ENCODE measurements at regions not wholly inside any gene's neighbourhood (a gene's known extent, or its start where the extent isn't known, plus 50 kb on each side); places are given as distances from the start of the nearest gene placed in this dataset.

DNA sequence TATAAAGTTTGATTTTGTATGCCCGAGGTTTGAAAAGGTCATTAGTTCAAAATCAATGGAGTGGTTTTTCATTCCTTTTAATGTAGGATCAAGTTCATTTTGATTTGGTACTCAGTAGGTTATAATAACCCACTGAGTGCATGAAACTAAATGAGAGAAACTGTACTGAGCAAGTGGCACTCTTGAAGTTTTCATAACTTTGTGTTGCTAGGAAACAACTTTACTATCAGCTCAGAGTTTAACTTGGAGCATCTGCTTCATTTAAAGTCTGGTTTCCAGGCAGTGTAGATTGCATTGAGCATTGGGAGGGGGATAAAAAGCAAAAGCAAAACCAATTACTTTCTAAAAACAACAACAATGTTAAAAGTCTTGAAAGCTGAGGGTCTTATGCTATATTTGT, 1361.6 kb upstream of the CHAC2 start:
- TF ChIP-seq EZH2 (IDR thresholded peaks at IDR 0.05; ENCODE audit: low read depth, unreplicated experiment): no peak
- TF ChIP-seq, protein P1, sequence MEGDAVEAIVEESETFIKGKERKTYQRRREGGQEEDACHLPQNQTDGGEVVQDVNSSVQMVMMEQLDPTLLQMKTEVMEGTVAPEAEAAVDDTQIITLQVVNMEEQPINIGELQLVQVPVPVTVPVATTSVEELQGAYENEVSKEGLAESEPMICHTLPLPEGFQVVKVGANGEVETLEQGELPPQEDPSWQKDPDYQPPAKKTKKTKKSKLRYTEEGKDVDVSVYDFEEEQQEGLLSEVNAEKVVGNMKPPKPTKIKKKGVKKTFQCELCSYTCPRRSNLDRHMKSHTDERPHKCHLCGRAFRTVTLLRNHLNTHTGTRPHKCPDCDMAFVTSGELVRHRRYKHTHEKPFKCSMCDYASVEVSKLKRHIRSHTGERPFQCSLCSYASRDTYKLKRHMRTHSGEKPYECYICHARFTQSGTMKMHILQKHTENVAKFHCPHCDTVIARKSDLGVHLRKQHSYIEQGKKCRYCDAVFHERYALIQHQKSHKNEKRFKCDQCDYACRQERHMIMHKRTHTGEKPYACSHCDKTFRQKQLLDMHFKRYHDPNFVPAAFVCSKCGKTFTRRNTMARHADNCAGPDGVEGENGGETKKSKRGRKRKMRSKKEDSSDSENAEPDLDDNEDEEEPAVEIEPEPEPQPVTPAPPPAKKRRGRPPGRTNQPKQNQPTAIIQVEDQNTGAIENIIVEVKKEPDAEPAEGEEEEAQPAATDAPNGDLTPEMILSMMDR (conservative IDR thresholded peaks at IDR 0.05; ENCODE audit: low read depth in 2 of 2): no peak
- no peak for TF ChIP-seq CREB1 (CRISPR knock-in tag; IDR thresholded peaks at IDR 0.05; ENCODE audit: low read depth)
- TF ChIP-seq, protein P2, sequence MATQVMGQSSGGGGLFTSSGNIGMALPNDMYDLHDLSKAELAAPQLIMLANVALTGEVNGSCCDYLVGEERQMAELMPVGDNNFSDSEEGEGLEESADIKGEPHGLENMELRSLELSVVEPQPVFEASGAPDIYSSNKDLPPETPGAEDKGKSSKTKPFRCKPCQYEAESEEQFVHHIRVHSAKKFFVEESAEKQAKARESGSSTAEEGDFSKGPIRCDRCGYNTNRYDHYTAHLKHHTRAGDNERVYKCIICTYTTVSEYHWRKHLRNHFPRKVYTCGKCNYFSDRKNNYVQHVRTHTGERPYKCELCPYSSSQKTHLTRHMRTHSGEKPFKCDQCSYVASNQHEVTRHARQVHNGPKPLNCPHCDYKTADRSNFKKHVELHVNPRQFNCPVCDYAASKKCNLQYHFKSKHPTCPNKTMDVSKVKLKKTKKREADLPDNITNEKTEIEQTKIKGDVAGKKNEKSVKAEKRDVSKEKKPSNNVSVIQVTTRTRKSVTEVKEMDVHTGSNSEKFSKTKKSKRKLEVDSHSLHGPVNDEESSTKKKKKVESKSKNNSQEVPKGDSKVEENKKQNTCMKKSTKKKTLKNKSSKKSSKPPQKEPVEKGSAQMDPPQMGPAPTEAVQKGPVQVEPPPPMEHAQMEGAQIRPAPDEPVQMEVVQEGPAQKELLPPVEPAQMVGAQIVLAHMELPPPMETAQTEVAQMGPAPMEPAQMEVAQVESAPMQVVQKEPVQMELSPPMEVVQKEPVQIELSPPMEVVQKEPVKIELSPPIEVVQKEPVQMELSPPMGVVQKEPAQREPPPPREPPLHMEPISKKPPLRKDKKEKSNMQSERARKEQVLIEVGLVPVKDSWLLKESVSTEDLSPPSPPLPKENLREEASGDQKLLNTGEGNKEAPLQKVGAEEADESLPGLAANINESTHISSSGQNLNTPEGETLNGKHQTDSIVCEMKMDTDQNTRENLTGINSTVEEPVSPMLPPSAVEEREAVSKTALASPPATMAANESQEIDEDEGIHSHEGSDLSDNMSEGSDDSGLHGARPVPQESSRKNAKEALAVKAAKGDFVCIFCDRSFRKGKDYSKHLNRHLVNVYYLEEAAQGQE (IDR thresholded peaks at IDR 0.05; ENCODE audit: unreplicated experiment): no peak
- TF ChIP-seq EZH2phosphoT487 (IDR thresholded peaks at IDR 0.05; ENCODE audit: unreplicated experiment): no peak
- TF ChIP-seq JUNB (IDR thresholded peaks at IDR 0.05; ENCODE audit: unreplicated experiment): no peak
- no peak for TF ChIP-seq POLR2AphosphoS5 (IDR thresholded peaks at IDR 0.05; ENCODE audit: low read depth)
- TF ChIP-seq, protein P3, sequence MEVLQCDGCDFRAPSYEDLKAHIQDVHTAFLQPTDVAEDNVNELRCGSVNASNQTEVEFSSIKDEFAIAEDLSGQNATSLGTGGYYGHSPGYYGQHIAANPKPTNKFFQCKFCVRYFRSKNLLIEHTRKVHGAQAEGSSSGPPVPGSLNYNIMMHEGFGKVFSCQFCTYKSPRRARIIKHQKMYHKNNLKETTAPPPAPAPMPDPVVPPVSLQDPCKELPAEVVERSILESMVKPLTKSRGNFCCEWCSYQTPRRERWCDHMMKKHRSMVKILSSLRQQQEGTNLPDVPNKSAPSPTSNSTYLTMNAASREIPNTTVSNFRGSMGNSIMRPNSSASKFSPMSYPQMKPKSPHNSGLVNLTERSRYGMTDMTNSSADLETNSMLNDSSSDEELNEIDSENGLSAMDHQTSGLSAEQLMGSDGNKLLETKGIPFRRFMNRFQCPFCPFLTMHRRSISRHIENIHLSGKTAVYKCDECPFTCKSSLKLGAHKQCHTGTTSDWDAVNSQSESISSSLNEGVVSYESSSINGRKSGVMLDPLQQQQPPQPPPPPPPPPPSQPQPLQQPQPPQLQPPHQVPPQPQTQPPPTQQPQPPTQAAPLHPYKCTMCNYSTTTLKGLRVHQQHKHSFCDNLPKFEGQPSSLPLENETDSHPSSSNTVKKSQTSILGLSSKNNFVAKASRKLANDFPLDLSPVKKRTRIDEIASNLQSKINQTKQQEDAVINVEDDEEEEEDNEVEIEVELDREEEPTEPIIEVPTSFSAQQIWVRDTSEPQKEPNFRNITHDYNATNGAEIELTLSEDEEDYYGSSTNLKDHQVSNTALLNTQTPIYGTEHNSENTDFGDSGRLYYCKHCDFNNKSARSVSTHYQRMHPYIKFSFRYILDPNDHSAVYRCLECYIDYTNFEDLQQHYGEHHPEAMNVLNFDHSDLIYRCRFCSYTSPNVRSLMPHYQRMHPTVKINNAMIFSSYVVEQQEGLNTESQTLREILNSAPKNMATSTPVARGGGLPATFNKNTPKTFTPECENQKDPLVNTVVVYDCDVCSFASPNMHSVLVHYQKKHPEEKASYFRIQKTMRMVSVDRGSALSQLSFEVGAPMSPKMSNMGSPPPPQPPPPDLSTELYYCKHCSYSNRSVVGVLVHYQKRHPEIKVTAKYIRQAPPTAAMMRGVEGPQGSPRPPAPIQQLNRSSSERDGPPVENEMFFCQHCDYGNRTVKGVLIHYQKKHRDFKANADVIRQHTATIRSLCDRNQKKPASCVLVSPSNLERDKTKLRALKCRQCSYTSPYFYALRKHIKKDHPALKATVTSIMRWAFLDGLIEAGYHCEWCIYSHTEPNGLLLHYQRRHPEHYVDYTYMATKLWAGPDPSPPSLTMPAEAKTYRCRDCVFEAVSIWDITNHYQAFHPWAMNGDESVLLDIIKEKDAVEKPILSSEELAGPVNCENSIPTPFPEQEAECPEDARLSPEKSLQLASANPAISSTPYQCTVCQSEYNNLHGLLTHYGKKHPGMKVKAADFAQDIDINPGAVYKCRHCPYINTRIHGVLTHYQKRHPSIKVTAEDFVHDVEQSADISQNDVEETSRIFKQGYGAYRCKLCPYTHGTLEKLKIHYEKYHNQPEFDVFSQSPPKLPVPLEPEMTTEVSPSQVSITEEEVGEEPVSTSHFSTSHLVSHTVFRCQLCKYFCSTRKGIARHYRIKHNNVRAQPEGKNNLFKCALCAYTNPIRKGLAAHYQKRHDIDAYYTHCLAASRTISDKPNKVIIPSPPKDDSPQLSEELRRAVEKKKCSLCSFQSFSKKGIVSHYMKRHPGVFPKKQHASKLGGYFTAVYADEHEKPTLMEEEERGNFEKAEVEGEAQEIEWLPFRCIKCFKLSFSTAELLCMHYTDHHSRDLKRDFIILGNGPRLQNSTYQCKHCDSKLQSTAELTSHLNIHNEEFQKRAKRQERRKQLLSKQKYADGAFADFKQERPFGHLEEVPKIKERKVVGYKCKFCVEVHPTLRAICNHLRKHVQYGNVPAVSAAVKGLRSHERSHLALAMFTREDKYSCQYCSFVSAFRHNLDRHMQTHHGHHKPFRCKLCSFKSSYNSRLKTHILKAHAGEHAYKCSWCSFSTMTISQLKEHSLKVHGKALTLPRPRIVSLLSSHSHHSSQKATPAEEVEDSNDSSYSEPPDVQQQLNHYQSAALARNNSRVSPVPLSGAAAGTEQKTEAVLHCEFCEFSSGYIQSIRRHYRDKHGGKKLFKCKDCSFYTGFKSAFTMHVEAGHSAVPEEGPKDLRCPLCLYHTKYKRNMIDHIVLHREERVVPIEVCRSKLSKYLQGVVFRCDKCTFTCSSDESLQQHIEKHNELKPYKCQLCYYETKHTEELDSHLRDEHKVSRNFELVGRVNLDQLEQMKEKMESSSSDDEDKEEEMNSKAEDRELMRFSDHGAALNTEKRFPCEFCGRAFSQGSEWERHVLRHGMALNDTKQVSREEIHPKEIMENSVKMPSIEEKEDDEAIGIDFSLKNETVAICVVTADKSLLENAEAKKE (CRISPR knock-in tag; IDR thresholded peaks at IDR 0.05): no peak
- TF ChIP-seq ZNF114 (CRISPR knock-in tag; IDR thresholded peaks at IDR 0.05): no peak
- no peak for TF ChIP-seq NANOG (IDR thresholded peaks at IDR 0.05; ENCODE audit: borderline replicate concordance)
- TF ChIP-seq, protein P4, sequence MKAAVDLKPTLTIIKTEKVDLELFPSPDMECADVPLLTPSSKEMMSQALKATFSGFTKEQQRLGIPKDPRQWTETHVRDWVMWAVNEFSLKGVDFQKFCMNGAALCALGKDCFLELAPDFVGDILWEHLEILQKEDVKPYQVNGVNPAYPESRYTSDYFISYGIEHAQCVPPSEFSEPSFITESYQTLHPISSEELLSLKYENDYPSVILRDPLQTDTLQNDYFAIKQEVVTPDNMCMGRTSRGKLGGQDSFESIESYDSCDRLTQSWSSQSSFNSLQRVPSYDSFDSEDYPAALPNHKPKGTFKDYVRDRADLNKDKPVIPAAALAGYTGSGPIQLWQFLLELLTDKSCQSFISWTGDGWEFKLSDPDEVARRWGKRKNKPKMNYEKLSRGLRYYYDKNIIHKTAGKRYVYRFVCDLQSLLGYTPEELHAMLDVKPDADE (IDR thresholded peaks at IDR 0.05): no peak
- no peak for TF ChIP-seq STAT1 (IDR thresholded peaks at IDR 0.05; ENCODE audit: unreplicated experiment)
- no peak for TF ChIP-seq ZNF331 (CRISPR knock-in tag; IDR thresholded peaks at IDR 0.05; ENCODE audit: low read depth)

Data from GM23338 (cell line).